ENCODE measurements at regions not wholly inside any gene's neighbourhood (a gene's known extent, or its start where the extent isn't known, plus 50 kb on each side); places are given as distances from the start of the nearest gene placed in this dataset.

DNA sequence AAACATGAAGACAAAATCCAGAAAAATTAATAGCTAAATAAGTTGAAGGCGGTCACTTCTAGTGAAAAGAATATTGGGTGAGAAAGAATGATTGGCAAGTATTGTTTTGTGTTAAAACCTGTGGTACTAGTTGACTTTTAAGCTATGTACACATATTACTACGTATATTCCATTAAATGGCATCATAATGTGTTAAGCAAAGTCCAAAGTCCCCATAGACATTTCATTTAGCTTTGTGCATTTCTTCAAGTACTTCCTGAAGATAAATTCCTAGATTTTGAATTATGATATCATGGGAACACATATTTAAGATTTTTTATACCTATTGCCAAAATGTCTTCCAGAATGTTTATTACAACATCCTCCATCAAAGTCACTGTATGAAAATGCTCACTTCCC, 272.7 kb upstream of the IRAK1BP1 start:
- BruUV-seq (replicated peaks) = no TSS peak
- Histone ChIP-seq H3K4me1 (ENCODE audit: control insufficient read depth in 1 of 2, insufficient read depth in 2 of 2, low read length in 2 of 2) (peaks cover 12 to 32% of the 10 kb centered on the region in 2 experiments), H4K20me1 (ENCODE audit: insufficient read depth) (no peaks in the 10 kb centered on the region), H3K36me3 (ENCODE audit: control insufficient read depth in 1 of 2, insufficient read depth in 2 of 2, low read length in 2 of 2) (no peaks in the 10 kb centered on the region), H3K27ac (ENCODE audit: low read depth, low read length) (no peak overlapping the region), H2AFZ (ENCODE audit: low read depth, low read length, poor library complexity, severe bottlenecking) (no peak overlapping the region), H3K79me2 (ENCODE audit: insufficient read depth, low read length) (no peaks in the 10 kb centered on the region), H3K9me3 (ENCODE audit: control insufficient read depth in 1 of 2, insufficient read depth in 1 of 2, low read depth in 1 of 2, low read length in 2 of 2) (no peaks in the 10 kb centered on the region), H3K4me3 (replicated peaks in 1 of 2; ENCODE audit: low read depth in 1 of 2, low read length in 2 of 2) (no peak overlapping the region), H3K9ac (ENCODE audit: low read length) (no peak overlapping the region), H3K27me3 (ENCODE audit: insufficient read depth, low read length) (no peaks in the 10 kb centered on the region), H3K4me2 (ENCODE audit: low read length) (no peak overlapping the region), H3K9me2 (ENCODE audit: insufficient read depth) (no peaks in the 10 kb centered on the region)
- TF ChIP-seq EZH2phosphoT487 (IDR thresholded peaks at IDR 0.05; ENCODE audit: borderline replicate concordance) = no peak
- no peak for TF ChIP-seq SP1 (IDR thresholded peaks at IDR 0.05; ENCODE audit: low read depth)
- no peak for TF ChIP-seq ELF1 (IDR thresholded peaks at IDR 0.05; ENCODE audit: borderline replicate concordance, low read depth)
- no peak for TF ChIP-seq CEBPB (IDR thresholded peaks at IDR 0.05; ENCODE audit: low read depth)
- TF ChIP-seq FOSL1 (IDR thresholded peaks at IDR 0.05; ENCODE audit: low read depth) = no peak
- TF ChIP-seq TCF7L2 (IDR thresholded peaks at IDR 0.05; ENCODE audit: borderline replicate concordance, extremely low read depth, insufficient read depth, insufficient read length) = no peak
- TF ChIP-seq ZFX (IDR thresholded peaks at IDR 0.05) = no peak
- TF ChIP-seq EZH2 (IDR thresholded peaks at IDR 0.05) = no peak
- no peak for TF ChIP-seq JUND (IDR thresholded peaks at IDR 0.05)
- TF ChIP-seq POLR2AphosphoS5 (IDR thresholded peaks at IDR 0.05; ENCODE audit: low read depth, low read length) = no peak
- no peak for TF ChIP-seq CBX3 (IDR thresholded peaks at IDR 0.05; ENCODE audit: low read depth)
- TF ChIP-seq ATF3 (IDR thresholded peaks at IDR 0.05) = no peak
- TF ChIP-seq, protein P1, sequence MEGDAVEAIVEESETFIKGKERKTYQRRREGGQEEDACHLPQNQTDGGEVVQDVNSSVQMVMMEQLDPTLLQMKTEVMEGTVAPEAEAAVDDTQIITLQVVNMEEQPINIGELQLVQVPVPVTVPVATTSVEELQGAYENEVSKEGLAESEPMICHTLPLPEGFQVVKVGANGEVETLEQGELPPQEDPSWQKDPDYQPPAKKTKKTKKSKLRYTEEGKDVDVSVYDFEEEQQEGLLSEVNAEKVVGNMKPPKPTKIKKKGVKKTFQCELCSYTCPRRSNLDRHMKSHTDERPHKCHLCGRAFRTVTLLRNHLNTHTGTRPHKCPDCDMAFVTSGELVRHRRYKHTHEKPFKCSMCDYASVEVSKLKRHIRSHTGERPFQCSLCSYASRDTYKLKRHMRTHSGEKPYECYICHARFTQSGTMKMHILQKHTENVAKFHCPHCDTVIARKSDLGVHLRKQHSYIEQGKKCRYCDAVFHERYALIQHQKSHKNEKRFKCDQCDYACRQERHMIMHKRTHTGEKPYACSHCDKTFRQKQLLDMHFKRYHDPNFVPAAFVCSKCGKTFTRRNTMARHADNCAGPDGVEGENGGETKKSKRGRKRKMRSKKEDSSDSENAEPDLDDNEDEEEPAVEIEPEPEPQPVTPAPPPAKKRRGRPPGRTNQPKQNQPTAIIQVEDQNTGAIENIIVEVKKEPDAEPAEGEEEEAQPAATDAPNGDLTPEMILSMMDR (IDR thresholded peaks at IDR 0.05 in 2 of 3, conservative IDR thresholded peaks at IDR 0.05 in 1 of 3; ENCODE audit: borderline replicate concordance in 1 of 3, insufficient read depth in 1 of 3, low read depth in 2 of 3, low read length in 2 of 3) = no peak
- no peak for TF ChIP-seq YY1 (IDR thresholded peaks at IDR 0.05; ENCODE audit: extremely low read depth, insufficient replicate concordance, low read depth, low read length)
- TF ChIP-seq, protein P2, sequence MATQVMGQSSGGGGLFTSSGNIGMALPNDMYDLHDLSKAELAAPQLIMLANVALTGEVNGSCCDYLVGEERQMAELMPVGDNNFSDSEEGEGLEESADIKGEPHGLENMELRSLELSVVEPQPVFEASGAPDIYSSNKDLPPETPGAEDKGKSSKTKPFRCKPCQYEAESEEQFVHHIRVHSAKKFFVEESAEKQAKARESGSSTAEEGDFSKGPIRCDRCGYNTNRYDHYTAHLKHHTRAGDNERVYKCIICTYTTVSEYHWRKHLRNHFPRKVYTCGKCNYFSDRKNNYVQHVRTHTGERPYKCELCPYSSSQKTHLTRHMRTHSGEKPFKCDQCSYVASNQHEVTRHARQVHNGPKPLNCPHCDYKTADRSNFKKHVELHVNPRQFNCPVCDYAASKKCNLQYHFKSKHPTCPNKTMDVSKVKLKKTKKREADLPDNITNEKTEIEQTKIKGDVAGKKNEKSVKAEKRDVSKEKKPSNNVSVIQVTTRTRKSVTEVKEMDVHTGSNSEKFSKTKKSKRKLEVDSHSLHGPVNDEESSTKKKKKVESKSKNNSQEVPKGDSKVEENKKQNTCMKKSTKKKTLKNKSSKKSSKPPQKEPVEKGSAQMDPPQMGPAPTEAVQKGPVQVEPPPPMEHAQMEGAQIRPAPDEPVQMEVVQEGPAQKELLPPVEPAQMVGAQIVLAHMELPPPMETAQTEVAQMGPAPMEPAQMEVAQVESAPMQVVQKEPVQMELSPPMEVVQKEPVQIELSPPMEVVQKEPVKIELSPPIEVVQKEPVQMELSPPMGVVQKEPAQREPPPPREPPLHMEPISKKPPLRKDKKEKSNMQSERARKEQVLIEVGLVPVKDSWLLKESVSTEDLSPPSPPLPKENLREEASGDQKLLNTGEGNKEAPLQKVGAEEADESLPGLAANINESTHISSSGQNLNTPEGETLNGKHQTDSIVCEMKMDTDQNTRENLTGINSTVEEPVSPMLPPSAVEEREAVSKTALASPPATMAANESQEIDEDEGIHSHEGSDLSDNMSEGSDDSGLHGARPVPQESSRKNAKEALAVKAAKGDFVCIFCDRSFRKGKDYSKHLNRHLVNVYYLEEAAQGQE (IDR thresholded peaks at IDR 0.05; ENCODE audit: low read depth) = no peak
- no peak for TF ChIP-seq SRF (IDR thresholded peaks at IDR 0.05; ENCODE audit: low read depth)
- TF ChIP-seq, protein P3, sequence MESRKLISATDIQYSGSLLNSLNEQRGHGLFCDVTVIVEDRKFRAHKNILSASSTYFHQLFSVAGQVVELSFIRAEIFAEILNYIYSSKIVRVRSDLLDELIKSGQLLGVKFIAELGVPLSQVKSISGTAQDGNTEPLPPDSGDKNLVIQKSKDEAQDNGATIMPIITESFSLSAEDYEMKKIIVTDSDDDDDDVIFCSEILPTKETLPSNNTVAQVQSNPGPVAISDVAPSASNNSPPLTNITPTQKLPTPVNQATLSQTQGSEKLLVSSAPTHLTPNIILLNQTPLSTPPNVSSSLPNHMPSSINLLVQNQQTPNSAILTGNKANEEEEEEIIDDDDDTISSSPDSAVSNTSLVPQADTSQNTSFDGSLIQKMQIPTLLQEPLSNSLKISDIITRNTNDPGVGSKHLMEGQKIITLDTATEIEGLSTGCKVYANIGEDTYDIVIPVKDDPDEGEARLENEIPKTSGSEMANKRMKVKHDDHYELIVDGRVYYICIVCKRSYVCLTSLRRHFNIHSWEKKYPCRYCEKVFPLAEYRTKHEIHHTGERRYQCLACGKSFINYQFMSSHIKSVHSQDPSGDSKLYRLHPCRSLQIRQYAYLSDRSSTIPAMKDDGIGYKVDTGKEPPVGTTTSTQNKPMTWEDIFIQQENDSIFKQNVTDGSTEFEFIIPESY (IDR thresholded peaks at IDR 0.05; ENCODE audit: extremely low read depth, insufficient replicate concordance, low read length) = no peak
- TF ChIP-seq ZNF274 (IDR thresholded peaks at IDR 0.05; ENCODE audit: low read depth, low read length) = no peak
- TF ChIP-seq EGR1 (IDR thresholded peaks at IDR 0.05; ENCODE audit: low read depth) = no peak
- POLR2A ChIA-PET = no interaction called here
- DNase-seq (ENCODE audit: low read depth, low spot score) (no peak), ATAC-seq (no peak)
- intact Hi-C loops (cut with micrococcal nuclease) = no loop called here
- CTCF ChIA-PET = no interaction called here
- RAD21 ChIA-PET (ENCODE audit: low non-redundant PET in 1 of 2, low total read pairs in 2 of 2, uncharacterized antibody in 2 of 2, unreplicated experiment in 2 of 2) = no interaction called here
